Forelimb muscle (tissue), 1 donor: ENCODE measurements at regions not wholly inside any gene's neighbourhood (a gene's known extent, or its start where the extent isn't known, plus 50 kb on each side); places are given as distances from the start of the nearest gene placed in this dataset.
A peak's percentile ranks its signal among the peaks of the same experiment; 100 is the strongest.
"Not testable (repeated sequence)": the region's sequence is repeated elsewhere in the genome, so short reads cannot be mapped to it uniquely, and the experiment has no call there.

ENCODE experiments used
- DNase-seq: peaks from one replicate; pipeline ENCODE4 v3.0.0-alpha.2; 2013; ENCODE audit warnings: low read depth

- DNase-seq, result no peak
Observed at GRCh38 chr5:54884195-54884536, 101.2 kb downstream of the ESM1 start.

- no peak for DNase-seq
Observed at GRCh38 chr5:54883374-54884194, 101.8 kb downstream of the ESM1 start.

GRCh38 chr5:54882841-54883240, 102.6 kb downstream of the ESM1 start:
- DNase-seq, result no peak

GRCh38 chr5:54882101-54882500, 103.3 kb downstream of the ESM1 start:
- no peak for DNase-seq

GRCh38 chr5:54881286-54882005, 103.9 kb downstream of the ESM1 start:
- no peak for DNase-seq

GRCh38 chr5:54876976-54877375, 108.4 kb downstream of the ESM1 start:
- no peak for DNase-seq

GRCh38 chr5:54876556-54876955, 108.8 kb downstream of the ESM1 start:
- no peak for DNase-seq

GRCh38 chr5:54874337-54875021, 110.9 kb downstream of the ESM1 start:
- no peak for DNase-seq

GRCh38 chr5:54873691-54874090, 111.7 kb downstream of the ESM1 start:
- no peak for DNase-seq

- no peak for DNase-seq
Observed at GRCh38 chr5:54872810-54873209, 112.6 kb downstream of the ESM1 start.

- DNase-seq, result no peak
Observed at GRCh38 chr5:54870271-54870670, 115.1 kb downstream of the ESM1 start.

GRCh38 chr5:54869691-54870090, 115.7 kb downstream of the ESM1 start:
- no peak for DNase-seq

GRCh38 chr5:54868511-54869483, 116.6 kb downstream of the ESM1 start:
- no peak for DNase-seq

GRCh38 chr5:54867310-54867944, 118.0 kb downstream of the ESM1 start:
- DNase-seq, result peak; percentile 57

- not testable (repeated sequence) for DNase-seq
Observed at GRCh38 chr5:54864911-54865515, 120.4 kb downstream of the ESM1 start.

GRCh38 chr5:54862036-54862435, 123.4 kb downstream of the ESM1 start:
- no peak for DNase-seq

GRCh38 chr5:54861212-54861894, 124.0 kb downstream of the ESM1 start:
- no peak for DNase-seq

GRCh38 chr5:54860321-54860720, 125.1 kb downstream of the ESM1 start:
- DNase-seq, result no peak

- no peak for DNase-seq
Observed at GRCh38 chr5:54859316-54859715, 126.1 kb downstream of the ESM1 start.
